HG02759 (cell line): ENCODE measurements at regions not wholly inside any gene's neighbourhood (a gene's known extent, or its start where the extent isn't known, plus 50 kb on each side); places are given as distances from the start of the nearest gene placed in this dataset.

Experiments
- ATAC-seq: cut with Tn5 transposase; IDR thresholded peaks from one replicate; pipeline ENCODE4 v1.9.1; 2021; ENCODE audit warnings: mild to moderate bottlenecking, moderate library complexity; ENCODE audit not compliant: unreplicated experiment

DNA sequence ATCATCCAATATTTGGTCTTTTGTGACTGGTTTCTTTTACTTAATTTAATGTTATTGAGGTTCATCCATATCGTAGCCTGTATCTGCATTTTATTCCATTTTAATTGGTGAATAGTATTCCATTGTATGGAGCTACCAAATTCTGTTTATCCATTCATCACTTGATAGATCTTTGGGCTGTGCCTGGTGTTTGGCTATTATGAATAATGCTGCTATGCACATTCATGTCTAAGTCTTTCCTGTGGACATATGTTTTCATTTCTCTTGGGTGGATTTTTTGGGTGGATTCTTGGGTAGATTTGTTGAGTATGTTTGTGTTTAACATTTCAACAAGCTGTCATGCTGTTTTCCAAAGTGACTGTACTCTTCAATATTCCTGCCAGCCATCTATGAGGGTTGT, 52.5 kb upstream of the NEDD4L start:
- no peak for ATAC-seq

DNA sequence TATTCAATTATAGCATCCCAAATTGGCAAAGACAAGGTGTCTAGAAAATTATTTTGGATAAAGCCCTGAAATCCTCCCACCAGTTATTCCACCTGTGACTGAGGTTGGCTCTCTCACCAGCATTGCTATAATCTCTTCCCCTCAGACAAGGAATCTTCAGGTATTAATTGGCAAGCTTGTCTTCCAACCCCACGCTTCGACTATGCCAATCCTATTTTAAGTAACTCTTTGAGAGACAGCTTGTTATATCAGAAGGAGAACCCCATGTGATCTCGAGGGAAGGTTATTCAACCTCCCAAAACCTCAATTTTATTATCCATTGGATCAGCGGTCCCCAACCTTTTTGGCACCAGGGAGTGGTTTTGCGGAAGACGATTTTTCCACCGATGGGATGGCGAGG, 54.5 kb upstream of the NEDD4L start:
- no peak for ATAC-seq

DNA sequence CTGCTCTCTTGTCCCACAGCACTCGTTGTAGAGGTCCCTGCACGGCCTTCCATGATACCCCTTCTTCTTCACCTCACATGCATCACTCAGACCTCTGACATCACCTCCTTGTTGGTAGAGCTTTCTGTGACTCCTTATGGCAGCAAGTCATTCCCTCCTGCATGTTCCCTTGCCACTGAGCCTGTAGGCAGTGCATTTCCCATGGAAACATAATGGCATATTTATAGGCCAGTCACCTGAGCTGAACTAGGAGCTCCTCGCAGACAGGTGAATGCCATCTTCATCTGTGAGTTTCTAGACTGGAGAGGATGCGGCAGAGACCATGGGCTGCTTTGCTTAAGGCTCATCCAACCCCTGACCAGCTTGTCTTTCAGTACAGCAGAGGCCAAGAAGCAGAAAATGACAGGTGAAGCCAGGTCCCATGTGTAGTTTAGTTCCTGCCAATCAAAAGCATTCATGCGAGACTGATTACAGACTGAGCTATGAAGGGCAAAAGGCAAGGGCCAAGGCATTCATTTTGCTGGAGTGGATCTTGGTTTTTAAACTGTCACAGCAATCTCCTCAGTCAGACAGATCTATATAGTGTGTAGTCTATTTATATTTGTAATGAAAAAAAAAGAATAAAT, 59.4 kb upstream of the NEDD4L start:
- no peak for ATAC-seq

DNA sequence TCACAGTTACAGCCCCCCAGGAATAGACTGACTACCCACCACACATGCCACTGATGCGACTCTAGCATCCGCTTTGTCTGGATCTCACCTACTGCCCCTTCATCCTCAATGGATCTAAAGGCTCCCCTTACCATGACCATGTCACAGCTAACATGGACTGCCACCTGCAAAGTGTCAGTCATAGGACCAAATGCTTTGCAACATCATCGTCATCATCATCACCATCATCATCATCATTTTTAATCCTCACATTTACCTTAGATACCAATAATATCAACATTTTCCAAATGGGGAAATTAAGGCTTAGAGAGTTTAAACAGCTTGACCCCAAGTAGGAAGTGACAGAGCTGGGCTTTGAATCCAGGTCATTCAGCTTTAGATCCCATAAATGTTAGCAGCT, 60.1 kb upstream of the NEDD4L start:
- ATAC-seq = no peak

DNA sequence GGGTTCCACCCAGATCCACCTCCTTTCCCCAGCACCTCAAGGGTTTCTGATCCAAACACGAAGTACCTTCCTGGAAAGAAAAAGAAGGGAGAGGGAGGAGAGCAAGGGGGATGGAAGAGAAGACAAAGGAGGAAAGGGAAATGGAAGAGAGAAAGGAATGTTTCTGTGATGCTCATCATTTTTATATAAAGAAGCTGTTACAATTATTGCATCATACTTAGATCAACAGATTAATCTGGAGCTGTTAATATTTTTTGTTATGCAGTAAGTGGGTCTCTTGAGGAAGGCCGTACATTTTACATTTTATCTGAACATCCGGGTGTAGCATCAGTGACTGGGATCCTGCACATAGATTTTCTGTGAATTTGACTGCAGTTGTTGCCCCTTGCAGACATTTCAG, 60.6 kb upstream of the NEDD4L start:
- ATAC-seq = no peak

DNA sequence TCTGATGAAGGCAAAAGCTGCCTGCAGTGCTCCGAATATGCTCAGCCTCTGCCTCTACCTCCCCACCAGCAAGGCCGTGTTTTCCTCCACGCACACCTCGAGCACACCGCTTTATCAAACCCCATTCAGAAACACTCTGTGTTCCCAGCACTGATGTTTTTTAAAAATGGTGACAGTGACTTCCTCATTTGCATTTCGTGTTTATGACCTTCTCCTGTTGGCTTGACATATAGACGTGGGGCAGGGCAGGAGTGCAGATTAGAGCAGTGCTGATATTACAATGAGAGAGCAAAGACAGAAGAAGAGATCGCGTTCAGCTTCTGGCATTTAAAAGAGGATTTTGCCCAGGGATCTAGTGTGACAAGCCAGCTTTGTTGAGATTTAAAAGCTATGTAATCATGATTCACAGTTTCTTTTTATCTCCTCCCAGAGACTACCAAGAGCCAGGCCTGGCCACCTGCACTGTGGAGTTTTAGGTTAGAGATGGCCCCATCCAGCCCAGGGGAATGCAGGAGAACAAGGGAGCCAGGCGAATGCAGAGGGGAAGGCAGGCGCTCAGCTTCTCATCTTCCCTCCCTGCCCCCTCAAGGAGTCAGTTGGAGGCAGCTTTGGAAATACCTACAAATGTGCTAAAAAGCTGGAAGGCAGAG, 61.5 kb upstream of the NEDD4L start:
- no peak for ATAC-seq

DNA sequence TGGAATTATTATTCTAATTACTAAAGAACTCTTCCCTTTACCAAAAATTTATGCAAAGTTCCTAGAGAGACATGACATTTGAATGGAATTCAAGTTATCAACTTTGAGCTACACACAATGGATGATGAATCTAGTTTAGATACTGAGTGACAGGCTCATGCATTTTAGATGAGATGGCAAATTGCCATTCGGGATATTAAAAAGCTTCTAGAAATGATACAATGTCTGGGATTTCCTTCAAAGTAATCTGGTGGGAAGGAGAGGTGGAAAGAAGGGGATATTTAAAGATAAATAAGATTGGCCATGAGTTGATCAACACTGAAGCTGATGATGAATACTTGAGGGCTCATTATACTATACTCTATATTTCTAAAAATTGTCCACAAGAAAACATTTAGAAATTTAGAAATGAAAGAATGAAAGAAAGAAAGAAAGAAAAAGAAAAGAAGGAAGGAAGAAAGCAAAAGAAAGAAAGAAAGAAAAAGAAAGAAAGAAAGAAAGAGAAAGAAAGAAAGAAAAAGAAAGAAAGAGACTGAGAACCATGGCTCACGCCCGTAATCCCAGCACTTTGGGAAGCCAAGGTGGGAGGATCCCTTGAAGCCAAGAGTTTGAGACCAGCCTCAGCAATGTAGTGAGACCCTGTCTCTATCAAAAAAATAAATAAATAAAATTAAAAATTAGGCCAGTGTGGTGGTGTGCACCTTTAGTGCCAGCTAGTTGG, 62.6 kb upstream of the NEDD4L start:
- no peak for ATAC-seq

DNA sequence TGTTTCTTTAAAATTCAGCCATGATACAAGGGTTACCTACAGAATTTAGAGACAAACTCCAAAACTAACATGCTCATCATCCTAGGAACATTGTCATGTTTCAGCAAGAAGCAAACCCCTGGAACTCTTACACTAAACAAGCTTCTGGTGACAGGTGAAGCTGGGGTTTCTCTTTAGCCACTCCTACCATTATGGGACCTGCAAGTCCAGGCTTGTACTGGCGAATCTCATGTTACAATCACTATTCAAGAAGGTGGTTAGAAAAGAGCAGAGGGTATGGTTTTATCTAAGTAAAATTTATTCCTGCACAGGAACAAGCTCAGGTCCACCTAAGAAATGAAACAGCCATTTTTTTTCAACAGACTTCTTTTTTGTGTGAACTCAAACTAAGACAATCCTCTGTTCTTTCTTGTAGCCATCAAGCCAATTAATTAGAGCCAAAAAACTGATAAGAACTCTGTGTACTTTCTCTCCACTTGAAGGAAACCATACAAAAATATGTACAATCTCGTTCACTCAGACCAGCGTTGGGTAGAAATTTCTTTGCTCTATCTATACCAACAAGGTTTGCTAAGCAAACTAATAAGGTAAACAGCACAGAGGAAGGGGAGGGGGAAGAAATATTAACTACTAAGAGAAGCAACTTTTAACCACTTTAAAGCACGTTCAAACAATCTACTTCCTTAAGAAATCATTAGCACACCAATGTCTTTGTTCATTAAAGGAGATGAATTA, 63.3 kb upstream of the NEDD4L start:
- ATAC-seq = no peak

DNA sequence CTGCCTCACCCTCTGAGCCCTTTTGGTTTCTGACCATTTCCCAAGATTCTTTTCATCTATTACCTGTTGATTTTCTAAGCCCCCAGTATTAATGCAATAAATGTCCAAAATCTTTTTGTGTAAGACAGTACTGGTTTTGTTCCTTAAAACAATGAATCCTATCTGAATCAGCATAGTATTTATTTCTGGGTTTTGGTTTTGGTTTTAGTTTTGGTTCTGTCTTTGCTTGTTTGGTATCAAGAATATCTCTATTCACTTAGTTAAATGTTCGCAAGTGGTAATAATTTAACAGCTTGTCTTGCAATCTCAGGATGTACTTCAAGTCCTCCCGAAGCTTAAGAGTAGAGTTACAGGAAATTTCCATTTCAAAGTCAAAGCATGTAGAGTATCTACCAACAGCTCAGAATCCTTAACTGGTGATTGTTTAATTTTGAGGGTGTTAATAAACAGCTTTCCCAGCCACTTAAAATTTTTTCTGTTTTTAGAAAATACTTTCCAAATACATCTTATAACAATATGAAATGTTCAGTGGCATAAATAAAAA, 67.7 kb upstream of the NEDD4L start:
- ATAC-seq = no peak

DNA sequence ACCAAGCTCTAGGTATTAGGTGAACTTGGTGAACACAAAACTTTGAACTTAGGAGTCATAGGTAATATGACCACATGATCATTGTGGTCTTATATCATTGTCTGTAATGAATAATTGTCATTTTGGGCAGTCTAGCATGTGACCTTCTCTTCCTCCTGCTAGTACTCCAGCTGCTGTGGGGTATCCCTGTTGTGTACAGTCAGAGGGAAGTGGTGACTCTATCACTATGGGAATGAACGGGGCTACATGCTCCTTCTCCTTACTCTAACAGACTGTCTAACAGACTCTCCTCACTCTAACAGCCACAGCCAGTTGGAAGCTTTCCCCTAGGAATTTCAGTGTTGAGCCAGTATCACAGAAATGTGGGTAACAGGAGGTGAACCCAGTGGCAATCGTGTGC, 68.2 kb upstream of the NEDD4L start:
- no peak for ATAC-seq

DNA sequence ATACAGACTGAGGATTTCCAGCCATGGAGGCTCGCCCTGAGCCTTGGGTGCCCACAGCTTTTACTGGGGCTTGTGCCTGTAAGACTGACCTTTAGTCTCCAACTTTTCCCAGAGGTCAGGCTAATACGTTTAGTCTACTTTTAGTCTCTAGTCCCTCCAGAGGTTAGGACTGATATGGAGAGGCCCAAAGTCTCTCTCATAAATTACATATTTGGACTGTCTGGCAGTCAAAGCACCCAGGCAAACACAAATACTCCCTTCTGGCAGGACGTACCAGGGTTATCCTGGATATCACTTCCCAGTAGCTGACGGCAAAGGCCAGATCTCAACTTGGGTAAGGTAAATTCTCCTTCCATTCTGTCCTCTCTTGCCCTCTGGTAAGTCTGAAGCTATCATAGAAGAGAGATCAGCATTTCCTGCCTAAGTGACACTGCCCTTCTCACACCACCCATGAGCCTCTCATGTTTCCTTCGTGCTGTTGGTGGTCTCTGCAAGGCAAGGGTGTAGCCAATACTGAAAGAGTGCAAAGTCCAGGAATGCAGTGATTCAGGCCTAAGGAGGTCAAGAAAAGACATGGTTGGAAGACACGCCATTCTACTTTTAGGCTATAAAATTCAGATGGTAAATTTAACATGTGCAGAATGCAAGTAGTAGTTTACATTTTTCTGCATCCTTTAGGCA, 69.3 kb upstream of the NEDD4L start:
- ATAC-seq = no peak

DNA sequence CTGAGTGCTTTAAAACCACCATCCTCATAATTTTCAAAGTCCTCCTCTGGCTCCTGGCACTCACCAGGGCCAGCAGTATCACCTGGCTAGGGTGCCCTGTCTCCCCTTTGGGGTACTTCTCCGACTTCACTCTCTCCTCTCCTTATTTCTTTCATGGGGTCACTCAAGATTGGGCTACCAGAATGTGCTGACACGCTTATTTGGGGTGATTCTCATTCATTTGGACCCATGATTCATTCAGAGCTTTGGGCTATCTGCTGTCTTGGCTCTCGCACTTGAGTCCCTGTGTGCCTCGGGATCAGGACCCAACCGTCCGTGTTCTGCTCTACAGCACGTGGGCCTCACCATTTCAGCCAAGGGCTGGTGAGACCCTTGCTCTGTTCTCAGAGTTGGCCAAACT, 70.1 kb upstream of the NEDD4L start:
- no peak for ATAC-seq

DNA sequence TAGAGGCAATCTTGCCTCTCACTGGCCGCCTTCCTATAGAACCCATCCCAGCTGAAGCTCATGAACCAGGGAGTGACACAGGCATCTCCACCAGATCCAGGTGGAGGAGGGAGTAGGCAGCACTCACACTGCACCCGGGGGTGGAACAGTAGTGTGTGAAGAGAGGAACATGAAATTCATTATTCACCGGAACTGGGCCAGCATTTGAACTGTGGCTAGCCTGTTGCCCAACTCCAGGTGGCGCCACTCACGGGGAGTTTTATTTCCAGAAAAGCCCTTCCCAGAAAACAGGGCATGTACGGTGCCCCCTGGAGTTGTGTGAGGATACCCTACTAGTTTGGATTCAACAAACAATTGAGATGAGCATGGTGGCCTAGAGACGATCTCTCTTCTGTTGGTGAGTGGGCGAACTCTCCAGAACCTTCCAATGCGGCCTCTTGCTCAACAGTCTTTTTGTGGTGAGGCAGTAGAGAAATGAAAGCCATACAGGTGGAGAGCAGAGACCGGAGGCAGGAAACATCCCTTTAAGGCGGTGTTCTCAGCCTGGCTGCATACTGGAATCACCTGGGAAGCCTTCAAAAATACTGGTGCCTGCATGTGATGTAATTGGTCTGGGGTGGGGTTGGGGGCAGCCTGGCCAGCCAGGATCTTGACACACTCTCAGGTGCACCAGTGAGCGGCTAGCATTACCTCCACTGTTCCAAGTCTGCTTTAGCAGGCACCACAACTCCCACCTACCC, 73.5 kb upstream of the NEDD4L start:
- no peak for ATAC-seq

DNA sequence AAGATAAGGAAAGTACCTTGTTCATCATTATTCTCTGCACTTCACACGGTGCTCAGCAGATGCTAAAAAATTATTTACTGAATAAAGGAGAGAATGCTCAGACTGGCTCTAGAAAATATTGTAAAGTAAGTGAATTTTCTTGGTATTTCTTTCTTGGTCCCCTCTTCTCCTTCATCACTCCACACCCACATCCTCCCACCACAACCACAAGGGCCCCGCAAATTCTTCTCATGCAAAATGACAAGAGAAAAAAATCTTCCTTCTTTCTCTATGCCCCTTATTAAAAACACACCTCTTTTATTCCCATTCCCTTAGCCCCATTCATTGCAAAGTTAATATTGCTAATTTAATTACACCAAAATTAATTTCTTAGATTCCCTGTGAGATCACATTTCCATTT, 74.2 kb upstream of the NEDD4L start:
- no peak for ATAC-seq

DNA sequence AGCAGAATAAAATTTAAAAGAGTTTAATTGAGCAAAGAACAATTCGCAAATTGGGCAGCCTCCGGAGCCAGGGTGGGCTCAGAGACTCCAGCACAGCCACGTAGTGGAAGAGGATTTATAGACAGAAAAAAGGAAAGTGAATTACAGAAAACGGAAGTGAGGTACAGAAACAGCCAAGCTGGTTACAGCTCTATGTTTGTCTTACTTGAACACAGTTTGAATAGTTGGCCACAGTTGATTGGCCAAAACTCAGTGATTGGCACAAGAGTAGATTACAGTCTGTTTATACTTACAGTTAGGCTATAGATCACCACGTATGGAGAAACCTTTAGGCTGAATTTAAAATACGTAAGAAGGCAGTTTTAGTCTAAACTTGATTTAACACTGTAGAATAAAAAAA, 78.8 kb upstream of the NEDD4L start:
- no peak for ATAC-seq

DNA sequence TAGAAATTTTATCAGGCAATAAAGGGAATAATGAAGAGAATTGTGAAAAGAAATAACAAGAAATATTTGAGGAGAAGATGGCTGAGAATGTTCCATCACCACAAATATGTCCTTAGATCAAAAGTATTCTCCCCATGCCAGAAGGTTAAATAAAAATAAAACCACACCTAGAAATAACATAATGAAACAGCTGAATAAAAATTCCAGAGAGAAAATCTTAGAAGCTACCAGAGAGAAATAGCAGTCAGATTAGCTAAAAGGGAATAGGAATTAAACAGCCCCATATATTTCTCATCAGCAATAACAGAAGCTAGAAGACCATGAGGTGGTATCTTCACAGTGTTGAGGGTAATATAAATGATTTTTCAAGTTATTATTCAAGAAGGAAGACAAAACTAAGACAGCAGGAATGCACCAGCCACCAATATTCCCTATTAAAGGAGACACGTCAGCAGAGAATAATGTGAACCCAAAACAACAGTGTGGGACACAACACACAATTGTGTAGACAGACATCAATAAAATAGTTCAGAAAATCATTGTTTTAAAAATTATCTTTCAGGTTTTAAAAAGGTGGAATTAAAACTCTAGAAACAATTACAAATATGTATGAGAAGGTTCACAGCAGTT, 82.0 kb upstream of the NEDD4L start:
- ATAC-seq = no peak

DNA sequence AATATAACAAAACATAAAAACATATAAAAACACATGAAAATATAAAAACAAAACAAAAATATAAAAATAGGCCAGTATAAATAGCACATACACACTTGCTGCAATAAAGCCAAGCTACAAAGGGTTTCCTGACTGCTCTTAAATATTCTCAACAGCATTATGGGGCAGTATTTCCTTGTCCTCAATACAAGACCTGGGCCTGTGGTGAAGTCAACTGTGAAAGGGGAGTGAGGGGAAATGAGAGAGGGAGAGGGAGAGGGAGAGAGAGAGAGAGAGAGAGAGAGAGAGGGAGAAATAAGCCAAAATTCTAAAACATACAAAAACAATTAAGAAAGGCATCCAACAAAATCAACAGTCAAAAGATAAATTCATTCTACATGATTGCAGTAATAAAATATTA, 82.6 kb upstream of the NEDD4L start:
- no peak for ATAC-seq

DNA sequence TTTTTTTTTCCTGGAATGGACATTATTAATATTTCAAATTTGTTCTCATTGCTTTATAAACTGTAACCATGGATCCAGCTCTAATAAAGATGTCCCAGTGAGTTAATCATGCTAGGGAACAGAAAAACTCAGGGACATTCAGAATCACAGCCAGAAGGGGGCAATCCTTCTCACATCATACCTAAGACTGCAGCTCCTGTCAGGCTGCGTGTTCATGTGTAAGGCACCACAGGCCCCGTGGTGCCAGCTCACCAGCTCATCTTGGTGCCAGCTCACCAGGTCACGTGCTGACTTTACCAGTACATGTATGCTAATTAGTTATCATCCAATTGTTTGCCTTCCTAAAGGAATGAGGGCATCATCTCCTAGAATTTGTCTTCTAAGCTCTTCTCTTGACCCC, 84.7 kb upstream of the NEDD4L start:
- peak; percentile 71 for ATAC-seq

DNA sequence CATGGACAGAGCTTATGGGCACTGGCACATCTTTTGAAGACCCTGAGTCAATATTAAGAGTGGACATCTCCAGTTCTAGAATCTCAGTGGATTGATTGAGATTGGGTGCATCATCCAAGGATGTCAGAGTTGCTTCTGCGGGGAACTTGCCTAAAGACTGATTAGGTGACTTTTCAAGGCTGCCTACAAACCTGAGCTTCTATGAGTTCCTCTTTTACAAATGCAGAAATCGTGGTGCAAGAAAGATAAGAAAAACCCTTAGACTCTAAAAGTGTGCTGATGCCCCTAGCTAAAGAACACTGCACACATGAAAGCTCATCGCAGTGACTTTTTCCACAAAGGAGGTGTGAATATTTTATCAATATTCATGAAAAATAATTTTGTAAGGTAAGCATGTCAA, 86.8 kb upstream of the NEDD4L start:
- ATAC-seq = no peak

DNA sequence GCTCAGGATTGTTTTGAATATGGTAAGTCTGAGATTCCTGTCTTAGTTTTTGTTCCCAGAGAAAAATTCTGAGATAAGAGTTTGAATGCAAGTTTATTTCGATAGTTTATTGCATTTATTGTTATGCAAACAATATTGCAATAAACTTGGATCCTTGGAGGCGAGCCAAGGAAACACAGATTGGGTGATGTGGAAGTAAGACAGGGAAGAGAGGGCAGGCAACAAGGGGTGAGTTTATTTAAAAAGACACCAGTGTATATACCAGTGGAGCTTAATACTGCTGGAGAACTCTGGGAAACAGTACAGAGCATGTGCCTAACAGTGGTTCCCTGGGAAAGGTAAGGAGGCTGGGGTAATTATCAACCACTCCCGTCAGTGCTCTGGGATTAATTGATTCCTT, 87.5 kb upstream of the NEDD4L start:
- ATAC-seq = no peak
